ENCODE measurements at regions not wholly inside any gene's neighbourhood (a gene's known extent, or its start where the extent isn't known, plus 50 kb on each side); places are given as distances from the start of the nearest gene placed in this dataset.

GRCh38 chr13:40342901-40343300 is 323.5 kb downstream of the FOXO1 start:
- Mint-ChIP-seq H3K9me3 (ENCODE audit: unreplicated experiment) (peaks cover 3% of the 10 kb centered on the region), H3K4me1 (ENCODE audit: low read depth, unreplicated experiment) (no peaks in the 10 kb centered on the region), H3K4me3 (ENCODE audit: unreplicated experiment) (no peak overlapping the region), H3K27ac (ENCODE audit: unreplicated experiment) (no peak overlapping the region), H3K36me3 (ENCODE audit: unreplicated experiment) (peaks cover 4% of the 10 kb centered on the region), H3K27me3 (ENCODE audit: unreplicated experiment) (peaks cover 2% of the 10 kb centered on the region)
- no peak for DNase-seq
- TF ChIP-seq CTCF (IDR thresholded peaks at IDR 0.05; ENCODE audit: partially characterized antibody, unreplicated experiment): no peak

GRCh38 chr13:40343550-40344269 is 322.7 kb downstream of the FOXO1 start:
- no peaks in the 10 kb centered on the region for H3K4me1 Mint-ChIP-seq (ENCODE audit: low read depth, unreplicated experiment)
- peaks cover 2% of the 10 kb centered on the region for H3K27me3 Mint-ChIP-seq (ENCODE audit: unreplicated experiment)

GRCh38 chr13:40344270-40345148 is 321.9 kb downstream of the FOXO1 start:
- no peak for TF ChIP-seq CTCF (IDR thresholded peaks at IDR 0.05; ENCODE audit: partially characterized antibody, unreplicated experiment)
- no peak overlapping the region for H3K4me3 Mint-ChIP-seq (ENCODE audit: unreplicated experiment)
- H3K27ac Mint-ChIP-seq (ENCODE audit: unreplicated experiment): no peak overlapping the region
- DNase-seq: no peak
- no peaks in the 10 kb centered on the region for H3K4me1 Mint-ChIP-seq (ENCODE audit: low read depth, unreplicated experiment)
- H3K9me3 Mint-ChIP-seq (ENCODE audit: unreplicated experiment): peaks cover 9% of the 10 kb centered on the region
- peaks cover 4% of the 10 kb centered on the region for H3K36me3 Mint-ChIP-seq (ENCODE audit: unreplicated experiment)
- peaks cover 3% of the 10 kb centered on the region for H3K27me3 Mint-ChIP-seq (ENCODE audit: unreplicated experiment)

More at GRCh38 chr13:40343550-40344269, 322.7 kb downstream of the FOXO1 start:
- H3K4me3 Mint-ChIP-seq (ENCODE audit: unreplicated experiment): no peak overlapping the region
- no peak for TF ChIP-seq CTCF (IDR thresholded peaks at IDR 0.05; ENCODE audit: partially characterized antibody, unreplicated experiment)
- no peak for DNase-seq
- no peak overlapping the region for H3K27ac Mint-ChIP-seq (ENCODE audit: unreplicated experiment)
- peaks cover 8% of the 10 kb centered on the region for H3K9me3 Mint-ChIP-seq (ENCODE audit: unreplicated experiment)
- peaks cover 4% of the 10 kb centered on the region for H3K36me3 Mint-ChIP-seq (ENCODE audit: unreplicated experiment)

GRCh38 chr13:40345149-40345514 is 321.3 kb downstream of the FOXO1 start:
- Mint-ChIP-seq H3K4me3 (ENCODE audit: unreplicated experiment) (no peak overlapping the region), H3K27me3 (ENCODE audit: unreplicated experiment) (peaks cover 5% of the 10 kb centered on the region), H3K9me3 (ENCODE audit: unreplicated experiment) (peaks cover 13% of the 10 kb centered on the region), H3K36me3 (ENCODE audit: unreplicated experiment) (peaks cover 4% of the 10 kb centered on the region), H3K4me1 (ENCODE audit: low read depth, unreplicated experiment) (no peaks in the 10 kb centered on the region), H3K27ac (ENCODE audit: unreplicated experiment) (no peak overlapping the region)
- no peak for DNase-seq
- no peak for TF ChIP-seq CTCF (IDR thresholded peaks at IDR 0.05; ENCODE audit: partially characterized antibody, unreplicated experiment)

All from glutamatergic neuron (in vitro differentiated cells).